ENCODE measurements at regions not wholly inside any gene's neighbourhood (a gene's known extent, or its start where the extent isn't known, plus 50 kb on each side); places are given as distances from the start of the nearest gene placed in this dataset.
A peak's percentile ranks its signal among the peaks of the same experiment; 100 is the strongest.

GRCh38 chr2:157178874-157179273 lies 78.6 kb upstream of the GALNT5 start:
- H3K36me3 ChIP-seq = no peaks in the 10 kb centered on the region
- no peaks in the 10 kb centered on the region for H3K27me3 ChIP-seq
- H3K9me3 ChIP-seq = no peaks in the 10 kb centered on the region
- intact Hi-C loops (cut with DNase I) = no loop called here
- no peak overlapping the region for H3K27ac ChIP-seq
- TF ChIP-seq, protein P1, sequence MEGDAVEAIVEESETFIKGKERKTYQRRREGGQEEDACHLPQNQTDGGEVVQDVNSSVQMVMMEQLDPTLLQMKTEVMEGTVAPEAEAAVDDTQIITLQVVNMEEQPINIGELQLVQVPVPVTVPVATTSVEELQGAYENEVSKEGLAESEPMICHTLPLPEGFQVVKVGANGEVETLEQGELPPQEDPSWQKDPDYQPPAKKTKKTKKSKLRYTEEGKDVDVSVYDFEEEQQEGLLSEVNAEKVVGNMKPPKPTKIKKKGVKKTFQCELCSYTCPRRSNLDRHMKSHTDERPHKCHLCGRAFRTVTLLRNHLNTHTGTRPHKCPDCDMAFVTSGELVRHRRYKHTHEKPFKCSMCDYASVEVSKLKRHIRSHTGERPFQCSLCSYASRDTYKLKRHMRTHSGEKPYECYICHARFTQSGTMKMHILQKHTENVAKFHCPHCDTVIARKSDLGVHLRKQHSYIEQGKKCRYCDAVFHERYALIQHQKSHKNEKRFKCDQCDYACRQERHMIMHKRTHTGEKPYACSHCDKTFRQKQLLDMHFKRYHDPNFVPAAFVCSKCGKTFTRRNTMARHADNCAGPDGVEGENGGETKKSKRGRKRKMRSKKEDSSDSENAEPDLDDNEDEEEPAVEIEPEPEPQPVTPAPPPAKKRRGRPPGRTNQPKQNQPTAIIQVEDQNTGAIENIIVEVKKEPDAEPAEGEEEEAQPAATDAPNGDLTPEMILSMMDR (IDR thresholded peaks at IDR 0.05) = no peak
- ATAC-seq (peak; percentile 38), DNase-seq (no peak)
- no peak overlapping the region for H3K4me3 ChIP-seq
- H3K4me1 ChIP-seq = peaks cover 8% of the 10 kb centered on the region

- H3K4me3 ChIP-seq = no peak overlapping the region
- ATAC-seq (no peak), DNase-seq (no peak)
- TF ChIP-seq, protein P1 (IDR thresholded peaks at IDR 0.05) = no peak
- no peaks in the 10 kb centered on the region for H3K36me3 ChIP-seq
- no peaks in the 10 kb centered on the region for H3K9me3 ChIP-seq
- no peak overlapping the region for H3K27ac ChIP-seq
- intact Hi-C loops (cut with DNase I) = no loop called here
- no peaks in the 10 kb centered on the region for H3K27me3 ChIP-seq
- H3K4me1 ChIP-seq = peaks cover 8% of the 10 kb centered on the region
These were observed 78.0 kb upstream of the GALNT5 start for GRCh38 chr2:157179324-157180105.

DNA sequence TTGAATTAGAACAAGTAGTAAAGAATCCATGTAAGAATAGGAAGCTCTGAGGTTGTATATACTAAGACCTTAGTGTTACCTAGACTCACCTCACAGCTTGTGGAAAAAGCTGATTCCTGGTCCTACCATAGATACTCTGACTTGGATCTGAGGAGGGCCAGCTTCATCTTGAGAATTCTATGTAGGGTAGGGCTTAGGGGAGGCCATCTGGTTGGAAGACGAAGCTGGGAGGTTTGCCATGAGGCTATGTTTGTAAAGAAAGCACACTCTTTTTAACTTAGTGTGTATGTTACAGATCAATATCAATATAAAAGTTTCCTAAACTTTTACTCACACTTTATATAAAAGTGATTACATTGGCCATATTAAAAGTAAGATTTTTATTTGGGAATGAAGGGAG lies 77.1 kb upstream of the GALNT5 start:
- DNase-seq = no peak
- TF ChIP-seq, protein P1 (IDR thresholded peaks at IDR 0.05) = no peak
- intact Hi-C loops (cut with DNase I) = no loop called here
- Histone ChIP-seq H3K4me1 (peaks cover 8% of the 10 kb centered on the region), H3K36me3 (no peaks in the 10 kb centered on the region), H3K9me3 (no peaks in the 10 kb centered on the region), H3K27ac (no peak overlapping the region), H3K27me3 (no peaks in the 10 kb centered on the region), H3K4me3 (no peak overlapping the region)
- no peak for ATAC-seq

- intact Hi-C loops (cut with DNase I) = no loop called here
- ATAC-seq (no peak), DNase-seq (no peak)
- peaks cover 8% of the 10 kb centered on the region for H3K4me1 ChIP-seq
- TF ChIP-seq, protein P1 (IDR thresholded peaks at IDR 0.05) = no peak
- H3K27me3 ChIP-seq = no peaks in the 10 kb centered on the region
- H3K36me3 ChIP-seq = no peaks in the 10 kb centered on the region
- no peak overlapping the region for H3K27ac ChIP-seq
- no peaks in the 10 kb centered on the region for H3K9me3 ChIP-seq
- no peak overlapping the region for H3K4me3 ChIP-seq
These were observed 76.3 kb upstream of the GALNT5 start for GRCh38 chr2:157181234-157181633.

DNA sequence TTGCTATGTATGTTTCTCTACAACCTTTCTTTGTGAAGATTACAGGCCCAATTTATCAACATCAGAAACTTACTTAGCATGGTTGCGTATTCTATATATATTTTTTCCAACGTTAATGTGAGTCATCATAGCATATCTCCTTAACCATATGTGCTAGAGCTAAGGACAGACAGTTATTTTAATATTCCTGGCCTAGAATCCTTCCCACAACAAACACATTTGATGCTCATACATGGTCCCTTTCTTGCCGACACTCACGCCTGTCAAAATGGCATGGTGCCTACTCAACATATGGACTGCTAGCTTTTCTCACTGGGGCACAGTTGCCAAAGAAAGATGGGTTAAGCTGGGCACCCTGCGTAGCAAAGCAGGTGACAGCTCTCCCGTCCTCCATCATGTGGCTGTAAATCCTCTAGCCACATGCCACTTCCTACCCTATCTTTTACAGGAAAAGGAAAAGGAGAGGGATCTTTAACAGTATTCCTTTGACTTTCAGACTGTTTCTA lies 75.2 kb upstream of the GALNT5 start:
- no peak overlapping the region for H3K27ac ChIP-seq
- TF ChIP-seq, protein P1 (IDR thresholded peaks at IDR 0.05) = no peak
- intact Hi-C loops (cut with DNase I) = no loop called here
- peaks cover 8% of the 10 kb centered on the region for H3K4me1 ChIP-seq
- H3K27me3 ChIP-seq = no peaks in the 10 kb centered on the region
- H3K9me3 ChIP-seq = no peaks in the 10 kb centered on the region
- ATAC-seq = no peak
- no peak for DNase-seq
- H3K4me3 ChIP-seq = no peak overlapping the region
- no peaks in the 10 kb centered on the region for H3K36me3 ChIP-seq
